WI38 (cell line): ENCODE measurements at regions not wholly inside any gene's neighbourhood (a gene's known extent, or its start where the extent isn't known, plus 50 kb on each side); places are given as distances from the start of the nearest gene placed in this dataset.

ENCODE experiments used
- H3K4me3 ChIP-seq: 2 replicates; pipeline ENCODE4 v1.5.1; 2011; ENCODE audit warnings: low read depth, mild to moderate bottlenecking, control low read depth, low read length
- TF ChIP-seq, protein P1 (sequence below): IDR thresholded peaks from 2 replicates; pipeline ENCODE4 v1.5.1; 2012; ENCODE audit warnings: low read depth, mild to moderate bottlenecking, control low read depth, low read length

DNA sequence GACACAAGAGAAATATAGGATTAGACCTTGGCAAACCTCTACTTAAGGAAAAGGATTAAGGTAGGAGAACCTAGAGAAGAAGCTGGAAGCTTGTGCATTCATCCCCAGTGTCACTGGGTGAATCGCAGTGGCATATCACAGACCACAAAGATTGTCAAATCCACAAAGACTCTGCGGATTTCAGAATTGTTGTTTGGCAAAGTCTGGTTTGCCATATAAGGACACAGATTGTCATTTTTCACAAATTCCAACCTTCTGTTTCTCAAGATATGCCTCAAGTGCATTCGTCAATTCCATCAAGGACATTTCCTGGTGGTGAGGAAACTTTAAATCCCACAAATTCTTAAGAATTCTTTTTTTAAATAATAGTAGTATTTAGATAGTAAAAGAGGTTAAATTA lies 395.1 kb upstream of the PAPPA start:
- no peak overlapping the region for H3K4me3 ChIP-seq
- TF ChIP-seq, protein P1, sequence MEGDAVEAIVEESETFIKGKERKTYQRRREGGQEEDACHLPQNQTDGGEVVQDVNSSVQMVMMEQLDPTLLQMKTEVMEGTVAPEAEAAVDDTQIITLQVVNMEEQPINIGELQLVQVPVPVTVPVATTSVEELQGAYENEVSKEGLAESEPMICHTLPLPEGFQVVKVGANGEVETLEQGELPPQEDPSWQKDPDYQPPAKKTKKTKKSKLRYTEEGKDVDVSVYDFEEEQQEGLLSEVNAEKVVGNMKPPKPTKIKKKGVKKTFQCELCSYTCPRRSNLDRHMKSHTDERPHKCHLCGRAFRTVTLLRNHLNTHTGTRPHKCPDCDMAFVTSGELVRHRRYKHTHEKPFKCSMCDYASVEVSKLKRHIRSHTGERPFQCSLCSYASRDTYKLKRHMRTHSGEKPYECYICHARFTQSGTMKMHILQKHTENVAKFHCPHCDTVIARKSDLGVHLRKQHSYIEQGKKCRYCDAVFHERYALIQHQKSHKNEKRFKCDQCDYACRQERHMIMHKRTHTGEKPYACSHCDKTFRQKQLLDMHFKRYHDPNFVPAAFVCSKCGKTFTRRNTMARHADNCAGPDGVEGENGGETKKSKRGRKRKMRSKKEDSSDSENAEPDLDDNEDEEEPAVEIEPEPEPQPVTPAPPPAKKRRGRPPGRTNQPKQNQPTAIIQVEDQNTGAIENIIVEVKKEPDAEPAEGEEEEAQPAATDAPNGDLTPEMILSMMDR = no peak

DNA sequence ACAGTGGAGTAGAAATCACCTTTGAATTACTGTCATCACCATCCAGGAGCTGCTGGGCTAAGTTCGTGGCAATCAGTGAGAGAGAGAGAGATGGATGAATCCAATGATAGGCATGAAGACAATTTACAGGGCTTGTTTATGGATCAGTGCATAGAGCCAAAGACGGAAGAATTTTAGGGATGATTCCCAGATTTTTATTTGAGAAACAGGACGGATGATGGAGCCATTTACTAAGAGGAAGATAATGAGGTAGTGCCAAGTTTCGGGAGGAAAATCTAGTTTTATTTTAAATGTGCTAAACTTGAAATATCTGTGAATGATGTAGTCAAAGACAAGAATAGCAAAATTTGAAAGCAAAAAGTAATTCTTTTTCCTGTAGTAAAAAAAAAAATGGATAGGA lies 394.2 kb upstream of the PAPPA start:
- TF ChIP-seq, protein P1 = no peak
- H3K4me3 ChIP-seq = no peak overlapping the region

DNA sequence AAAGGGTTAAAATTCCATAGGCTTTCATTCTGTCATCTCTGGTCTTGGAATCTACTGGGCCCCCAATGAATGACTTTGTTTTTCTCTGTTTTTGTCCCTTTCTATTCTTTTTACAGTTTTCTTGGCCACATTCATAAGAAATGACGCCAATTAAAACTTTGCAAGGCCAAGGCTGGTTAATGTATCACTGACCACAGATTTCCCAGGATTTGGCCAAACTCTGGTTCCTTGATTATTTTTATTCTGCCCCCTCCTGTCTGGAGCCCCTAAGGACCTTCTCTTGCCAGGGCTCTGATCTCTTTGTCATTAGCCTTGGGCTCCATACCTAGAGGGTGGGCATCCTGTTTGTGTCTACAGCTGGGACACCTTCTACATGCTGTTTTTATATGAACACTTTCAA lies 388.9 kb upstream of the PAPPA start:
- no peak overlapping the region for H3K4me3 ChIP-seq
- TF ChIP-seq, protein P1 = no peak

DNA sequence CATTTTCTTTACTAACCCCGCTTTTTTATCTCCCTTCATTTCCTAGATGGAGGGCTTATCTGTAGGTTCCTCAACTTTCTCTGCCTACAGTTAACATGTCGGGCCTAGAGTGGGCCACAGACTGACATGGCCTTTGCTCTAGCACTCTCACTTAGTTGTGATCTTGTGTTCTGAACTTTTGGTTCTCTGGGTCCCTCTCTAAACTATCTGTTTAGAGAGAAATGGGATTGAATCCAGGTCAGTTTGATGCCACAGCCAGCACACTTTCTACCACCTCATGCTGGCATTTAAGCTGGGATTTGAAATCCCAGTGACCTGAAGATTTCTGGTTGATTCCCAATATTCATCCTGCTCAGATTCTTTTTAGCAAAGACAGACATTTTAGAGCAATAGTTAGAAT lies 388.5 kb upstream of the PAPPA start:
- TF ChIP-seq, protein P1 = no peak
- H3K4me3 ChIP-seq = no peak overlapping the region

DNA sequence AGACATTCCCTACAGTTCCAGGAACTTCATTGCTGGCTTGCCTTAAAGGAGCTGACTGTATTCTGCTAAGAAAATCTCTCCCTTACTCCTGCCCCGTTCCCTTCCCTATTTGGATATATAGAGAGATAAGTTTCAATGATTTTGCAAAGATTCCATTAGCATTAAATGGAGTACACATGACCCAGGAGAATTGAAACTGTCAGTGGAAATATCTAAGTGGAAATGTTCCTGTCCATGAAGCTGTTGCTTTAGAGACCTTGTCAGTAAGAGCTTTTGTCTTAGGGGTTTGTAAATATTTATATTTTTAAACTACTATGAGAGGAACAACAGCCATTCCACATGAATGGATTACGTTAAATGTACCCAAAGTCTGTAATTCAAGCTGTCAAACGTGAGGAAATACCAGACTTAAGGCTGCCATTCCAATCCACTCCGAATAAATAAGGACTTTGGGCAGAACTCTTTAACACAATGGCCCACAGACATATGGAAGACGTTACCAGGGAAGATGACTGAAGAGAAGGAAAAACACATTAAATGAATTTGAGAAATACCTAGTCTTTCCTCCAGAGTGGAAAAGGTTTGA lies 387.1 kb upstream of the PAPPA start:
- H3K4me3 ChIP-seq = no peak overlapping the region
- TF ChIP-seq, protein P1 = no peak

DNA sequence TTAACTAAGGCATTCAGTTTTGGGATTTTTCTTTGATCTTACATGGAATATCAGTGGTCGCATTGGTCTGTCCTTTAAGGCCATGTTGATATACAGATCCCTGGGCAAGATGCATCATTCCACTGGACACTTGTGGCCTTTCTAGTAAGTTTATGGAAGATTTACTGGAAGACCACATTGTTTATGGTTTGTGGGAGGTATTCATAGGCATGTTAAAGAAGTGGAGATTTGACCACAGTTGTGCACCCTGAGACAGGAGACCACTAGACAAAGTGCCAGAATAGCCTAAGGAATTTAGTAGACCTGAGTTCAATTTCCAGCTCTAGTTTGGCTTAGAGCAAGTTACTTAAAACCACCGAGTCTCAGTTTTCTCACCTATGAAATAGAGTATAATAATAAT lies 383.1 kb upstream of the PAPPA start:
- no peak overlapping the region for H3K4me3 ChIP-seq
- TF ChIP-seq, protein P1 = no peak

DNA sequence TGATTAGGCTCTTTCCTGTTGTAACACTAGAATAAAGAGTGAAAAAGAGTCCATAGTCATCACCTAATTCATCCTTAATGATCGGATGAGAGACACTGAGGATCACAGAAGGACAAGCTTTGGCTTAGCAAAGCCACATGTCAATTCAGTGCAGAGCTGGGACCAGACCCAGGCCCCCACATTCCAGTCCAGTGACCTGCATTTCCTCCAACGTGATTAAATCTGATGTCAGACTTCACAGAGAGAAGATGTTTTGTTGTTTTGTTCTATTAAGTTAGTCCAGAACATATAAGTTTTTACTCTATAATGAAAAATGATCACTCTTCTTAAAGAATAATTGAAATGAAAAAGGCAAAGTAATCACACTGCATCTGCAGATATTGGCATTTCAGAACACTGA lies 377.9 kb upstream of the PAPPA start:
- TF ChIP-seq, protein P1 = no peak
- no peak overlapping the region for H3K4me3 ChIP-seq
